NCI-H2081 treated with DMSO at 0.1 percent for 48 hours (cell line): ENCODE measurements at regions not wholly inside any gene's neighbourhood (a gene's known extent, or its start where the extent isn't known, plus 50 kb on each side); places are given as distances from the start of the nearest gene placed in this dataset.

Source experiments
- DNase-seq: peaks from one replicate; lab custom pipeline; 2025; lab: John Stamatoyannopoulos, UW

DNA sequence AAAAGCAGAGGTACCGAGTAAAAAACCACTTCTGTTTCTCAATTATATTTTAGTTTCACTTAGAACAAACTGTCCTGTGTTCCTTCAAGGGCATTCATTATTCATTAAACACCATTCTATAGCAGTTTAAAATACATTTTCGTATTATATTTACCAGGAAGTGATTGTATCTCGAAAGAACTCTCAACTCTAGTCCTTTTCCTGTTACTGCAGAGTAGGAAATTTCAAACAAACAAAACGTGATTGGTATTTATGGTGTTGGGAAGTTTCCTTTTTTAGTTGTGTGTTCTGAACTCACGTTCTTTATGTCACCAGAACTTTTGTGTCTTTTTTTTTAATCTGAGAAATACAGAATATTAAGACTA lies 139.5 kb upstream of the BTBD3 start:
- DNase-seq = no peak

GRCh38 chr20:11780765-11781369 lies 136.8 kb upstream of the BTBD3 start:
- DNase-seq = no peak

DNA sequence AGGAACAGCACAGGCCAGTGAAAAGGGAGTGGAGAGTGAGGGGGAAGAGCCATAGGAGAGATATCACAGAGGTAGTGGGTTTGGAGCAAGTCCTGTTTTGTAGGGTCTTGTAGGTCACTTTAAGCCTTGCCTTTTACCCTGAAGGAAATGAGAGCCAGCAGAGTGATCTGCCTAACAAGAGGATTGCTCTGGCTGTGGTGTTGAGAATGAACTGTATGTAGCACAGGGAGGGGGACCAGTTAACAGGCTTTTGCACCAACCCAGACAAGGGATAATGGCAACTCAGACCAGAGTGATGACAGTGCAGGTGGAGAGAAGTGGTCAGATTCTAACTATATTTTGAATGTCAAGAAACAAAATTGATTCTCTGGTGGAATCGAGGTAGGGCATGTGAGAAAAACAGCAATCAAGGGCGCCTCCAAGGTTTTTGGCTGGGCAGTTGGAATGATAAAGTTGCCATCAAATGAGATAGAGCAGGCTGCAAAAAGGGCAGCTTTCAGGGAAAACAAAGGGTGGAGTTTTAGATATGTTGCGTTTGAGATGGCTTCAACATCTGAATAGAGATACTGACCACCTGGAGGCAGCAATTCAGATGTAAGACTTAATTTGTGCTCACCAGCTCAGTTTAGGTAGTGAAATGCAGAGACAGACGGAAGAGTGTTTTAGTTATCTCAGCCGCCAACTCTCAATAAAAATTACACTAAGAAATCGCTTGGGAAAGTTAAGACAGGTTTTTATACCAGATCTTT lies 134.4 kb upstream of the BTBD3 start:
- DNase-seq = no peak

GRCh38 chr20:11785885-11786507 lies 131.7 kb upstream of the BTBD3 start:
- no peak for DNase-seq

DNA sequence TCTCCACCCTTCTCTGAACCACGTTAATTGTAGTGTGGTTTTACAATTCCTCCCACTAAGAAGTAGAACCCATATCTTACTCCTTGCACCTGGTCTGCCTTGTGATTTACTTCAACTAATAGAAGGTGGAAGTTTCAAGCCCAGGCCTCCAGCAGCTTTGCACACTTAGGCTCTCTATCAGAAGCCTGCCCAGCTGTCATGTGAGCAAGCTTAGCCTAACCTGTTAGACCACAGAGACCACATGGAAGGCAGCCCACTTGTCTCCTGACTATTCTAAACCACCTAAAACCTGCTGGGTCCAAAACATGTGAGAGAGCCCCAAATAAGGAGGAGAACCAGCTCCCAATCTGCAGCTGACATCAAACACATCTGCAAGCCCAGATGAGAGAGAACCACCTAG lies 127.6 kb upstream of the BTBD3 start:
- DNase-seq = no peak

DNA sequence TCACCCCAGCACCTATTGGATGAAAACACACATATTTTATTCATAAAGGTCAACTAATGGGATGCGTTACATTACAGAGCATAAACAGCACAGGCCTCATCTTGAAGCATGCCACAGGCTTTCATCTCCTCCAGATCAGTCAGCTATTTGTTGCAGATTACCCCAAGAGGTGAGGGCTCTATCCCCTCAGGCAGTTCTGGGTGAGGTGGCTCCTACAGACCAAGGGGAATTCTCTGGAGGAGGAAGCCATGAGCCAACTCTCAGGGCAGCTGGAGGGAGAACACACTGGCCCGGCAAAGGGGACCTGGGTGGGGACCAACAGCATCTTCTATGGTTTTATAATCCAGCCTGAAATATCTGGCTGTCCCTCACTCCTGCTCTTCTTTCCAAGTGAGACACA lies 126.4 kb upstream of the BTBD3 start:
- no peak for DNase-seq

DNA sequence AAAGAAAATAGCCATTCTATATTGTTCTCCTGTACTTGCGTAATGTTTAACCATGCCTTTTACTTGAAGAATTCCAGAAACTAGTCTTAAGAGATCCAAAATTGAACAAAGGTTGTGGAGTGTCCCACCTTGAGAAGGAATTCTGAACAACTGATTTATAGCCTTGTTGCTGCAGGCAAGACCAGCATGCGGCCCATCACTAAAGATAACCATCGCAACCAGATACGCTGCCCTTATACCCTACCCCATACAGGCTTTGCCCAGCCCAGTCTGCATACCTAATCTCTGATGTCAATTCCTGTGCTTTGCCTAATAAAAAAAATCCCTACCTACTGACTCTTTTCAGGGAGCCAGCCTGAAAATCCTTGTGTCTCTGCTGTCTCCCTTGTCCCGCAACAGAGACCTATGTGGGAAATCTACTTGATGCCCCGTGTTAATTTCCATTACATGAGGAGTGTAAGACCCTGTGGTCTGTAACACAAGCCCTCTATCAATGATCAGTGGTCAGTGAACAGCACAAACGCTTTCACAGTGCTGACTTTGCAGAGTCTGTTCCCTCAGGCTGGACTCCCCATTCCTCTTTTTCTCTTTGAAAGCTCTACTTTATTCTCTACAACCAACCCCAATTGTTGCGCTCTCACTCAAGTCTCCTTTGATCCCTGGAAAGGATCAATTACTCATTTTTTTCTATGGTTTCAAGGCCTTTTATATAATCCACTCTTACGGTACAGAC lies 125.7 kb upstream of the BTBD3 start:
- no peak for DNase-seq

DNA sequence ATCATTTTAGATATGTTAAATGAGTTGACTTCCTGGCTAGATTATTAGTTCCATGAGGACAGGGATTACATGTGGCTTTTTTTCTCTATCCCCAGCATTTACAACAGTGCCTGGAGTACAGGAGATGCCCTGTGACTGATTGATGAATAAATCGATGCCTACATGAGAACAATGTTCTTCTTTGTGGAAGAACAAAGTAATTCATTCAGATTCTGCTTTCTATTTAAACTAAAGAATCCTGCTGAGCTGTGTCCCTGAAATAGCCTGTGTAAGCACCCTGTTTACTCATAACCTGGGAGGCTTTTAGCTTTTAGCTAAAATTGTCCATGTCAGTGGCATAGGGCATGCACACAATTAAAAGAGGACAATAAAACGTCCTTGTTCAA lies 125.1 kb upstream of the BTBD3 start:
- DNase-seq = no peak

GRCh38 chr20:11794525-11794924 lies 123.2 kb upstream of the BTBD3 start:
- no peak for DNase-seq

GRCh38 chr20:11795071-11795615 lies 122.5 kb upstream of the BTBD3 start:
- DNase-seq = no peak

GRCh38 chr20:11796026-11796425 lies 121.7 kb upstream of the BTBD3 start:
- no peak for DNase-seq

GRCh38 chr20:11797156-11797555 lies 120.5 kb upstream of the BTBD3 start:
- DNase-seq = no peak

GRCh38 chr20:11799281-11799684 lies 118.4 kb upstream of the BTBD3 start:
- DNase-seq = no peak

DNA sequence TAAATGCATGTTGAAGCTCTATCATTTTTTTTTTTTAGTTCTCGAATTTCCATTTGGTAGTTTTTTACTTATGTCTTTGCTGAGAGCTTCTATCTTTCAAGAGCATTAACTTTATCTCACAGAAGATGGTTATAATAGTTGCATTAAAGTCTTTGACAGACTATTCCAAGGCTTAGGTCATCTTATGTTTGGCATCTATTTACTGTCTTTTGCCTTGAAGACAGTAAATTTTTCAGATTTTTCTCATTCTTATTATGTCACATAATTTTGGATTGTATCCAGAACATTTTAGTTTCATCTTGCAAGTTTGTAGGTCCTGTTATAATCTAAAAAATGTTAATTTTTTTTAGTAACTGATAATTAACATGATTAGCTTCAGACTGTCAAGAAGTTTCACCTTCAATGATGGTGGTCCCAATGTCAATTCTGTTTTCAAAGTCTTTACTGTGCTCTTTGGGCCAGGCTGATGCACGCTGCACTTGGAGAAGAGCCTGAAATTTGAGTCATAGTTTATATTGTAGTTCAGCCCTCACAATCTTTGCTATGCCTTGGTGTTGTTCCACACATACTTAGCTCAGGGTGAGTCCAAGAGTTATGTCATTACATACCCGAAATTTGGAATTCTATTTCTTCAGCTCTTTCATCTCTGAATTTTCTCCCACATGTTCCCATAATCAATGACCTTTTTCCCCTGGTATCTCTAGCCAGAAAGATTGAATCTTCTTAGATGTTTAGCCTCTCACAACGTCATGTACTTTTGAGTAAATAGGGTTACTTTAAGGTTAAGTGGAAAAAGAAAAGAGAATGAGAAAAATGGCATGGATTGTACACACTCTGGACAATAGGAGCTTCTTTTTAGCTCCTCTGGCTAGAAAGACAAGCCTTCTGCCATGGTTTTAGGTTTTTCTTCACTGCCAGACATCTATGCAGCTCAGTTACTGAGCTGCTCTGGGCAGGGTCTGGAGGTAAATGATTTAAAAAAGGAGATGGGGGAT lies 110.3 kb upstream of the BTBD3 start:
- DNase-seq = no peak

DNA sequence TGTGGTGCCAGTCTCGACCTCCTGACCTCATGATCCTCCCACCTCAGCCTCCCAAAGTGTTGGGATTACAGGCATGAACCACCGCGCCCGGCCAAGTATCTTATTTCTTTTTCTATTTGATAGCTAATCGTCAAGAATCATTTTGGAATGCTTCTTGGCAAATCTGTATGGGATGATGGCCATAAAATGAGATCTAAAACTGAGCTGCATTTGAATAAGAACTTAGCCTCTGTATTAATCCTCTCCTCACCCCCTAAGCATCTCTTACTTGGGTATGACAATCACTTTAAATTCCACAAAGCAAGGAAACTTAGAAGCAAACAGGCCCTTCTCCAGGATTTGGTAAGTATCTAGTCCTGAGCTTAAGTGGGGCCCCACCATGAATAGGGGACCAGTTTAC lies 108.9 kb upstream of the BTBD3 start:
- DNase-seq = no peak

DNA sequence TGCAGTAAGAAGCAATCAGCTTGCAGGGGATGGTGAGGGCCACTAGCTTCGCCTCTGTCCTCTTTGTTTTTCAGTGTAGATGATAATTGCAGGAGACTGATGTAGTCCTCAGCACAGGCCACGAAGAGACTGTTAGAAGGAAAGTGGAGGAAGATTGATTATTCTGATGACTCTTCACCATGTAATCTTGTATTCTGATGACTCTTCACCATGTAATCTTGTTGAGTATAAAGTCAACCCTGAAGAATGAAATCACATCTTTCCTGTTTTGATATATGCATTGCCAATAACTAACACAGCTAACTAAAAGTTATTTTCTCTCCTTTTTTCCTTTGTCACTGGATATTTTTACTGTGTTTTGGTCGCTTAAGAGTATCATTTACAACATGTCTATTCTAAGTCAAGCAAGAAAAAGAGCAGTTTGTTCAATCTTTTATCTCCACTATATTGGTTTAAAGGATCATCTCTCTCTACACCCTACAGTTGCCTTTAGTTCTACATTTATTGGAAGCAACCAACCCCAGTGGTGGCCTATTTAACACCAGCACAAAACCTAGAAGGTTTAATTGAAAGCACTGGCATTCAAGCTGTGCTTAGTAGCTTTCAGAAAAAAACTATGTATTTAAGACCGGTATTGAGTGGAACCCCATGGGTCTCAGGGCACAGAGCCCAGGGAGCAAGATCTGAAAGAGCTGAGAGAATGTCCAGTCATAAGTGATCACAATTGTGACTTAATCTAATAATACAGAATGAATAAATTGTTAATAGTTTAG lies 107.2 kb upstream of the BTBD3 start:
- no peak for DNase-seq

DNA sequence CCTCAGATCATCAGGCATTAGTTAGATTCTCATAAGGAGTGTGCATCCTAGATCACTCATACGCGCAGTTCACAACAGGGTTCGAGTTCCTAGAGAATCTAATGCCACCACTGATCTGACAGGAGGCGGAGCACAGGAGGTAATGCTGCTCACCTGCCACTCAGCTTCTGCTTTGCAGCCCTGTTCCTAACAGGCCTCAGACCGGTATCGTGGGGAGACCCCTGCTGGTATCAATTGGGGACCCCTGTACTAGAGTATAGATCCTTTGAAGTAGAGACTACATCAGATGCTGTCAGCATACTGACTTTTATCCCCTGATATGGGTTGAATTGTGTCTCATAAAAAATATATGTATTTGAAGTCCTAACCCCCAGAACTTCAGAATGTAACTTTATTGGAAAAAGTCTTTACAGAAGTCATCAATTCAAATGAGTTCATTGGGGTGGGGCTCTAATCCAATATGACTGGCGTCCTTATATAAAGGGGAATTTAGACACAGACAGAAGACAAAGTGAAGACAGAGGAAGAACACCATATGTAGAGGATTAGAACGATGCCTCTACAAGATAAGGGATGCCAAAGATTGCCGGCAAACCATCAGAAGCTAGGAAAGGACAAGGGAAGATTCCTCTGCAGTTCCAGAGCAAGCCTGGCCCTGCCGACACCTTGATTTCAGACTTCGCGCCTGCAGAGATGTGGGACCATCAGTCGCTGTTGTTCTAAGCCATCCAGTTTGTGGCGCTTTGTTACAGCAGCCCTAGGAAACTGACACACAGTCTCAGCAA lies 104.4 kb upstream of the BTBD3 start:
- no peak for DNase-seq

- no peak for DNase-seq
Observed at GRCh38 chr20:11814267-11814666, 103.4 kb upstream of the BTBD3 start.

GRCh38 chr20:11820838-11821237 lies 96.9 kb upstream of the BTBD3 start:
- no peak for DNase-seq

DNA sequence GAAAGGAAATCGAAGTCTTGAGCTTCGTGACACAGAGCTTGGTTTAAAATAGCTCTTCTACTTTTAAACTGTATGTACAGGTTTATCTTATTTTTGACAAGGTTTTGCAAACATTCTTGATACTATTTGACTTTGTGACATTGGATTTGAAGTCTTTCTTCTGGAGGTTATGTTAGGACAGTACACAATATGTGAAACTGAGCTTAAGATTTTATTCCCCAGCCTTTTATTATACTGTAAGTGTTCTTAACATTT lies 95.2 kb upstream of the BTBD3 start:
- DNase-seq = no peak
